Left kidney (tissue), 1 donor: ENCODE measurements at regions not wholly inside any gene's neighbourhood (a gene's known extent, or its start where the extent isn't known, plus 50 kb on each side); places are given as distances from the start of the nearest gene placed in this dataset.
"Not testable (repeated sequence)": the region's sequence is repeated elsewhere in the genome, so short reads cannot be mapped to it uniquely, and the experiment has no call there.

Experiments used
- DNase-seq: peaks from one replicate; pipeline ENCODE4 v3.0.0-alpha.2; 2013

DNA sequence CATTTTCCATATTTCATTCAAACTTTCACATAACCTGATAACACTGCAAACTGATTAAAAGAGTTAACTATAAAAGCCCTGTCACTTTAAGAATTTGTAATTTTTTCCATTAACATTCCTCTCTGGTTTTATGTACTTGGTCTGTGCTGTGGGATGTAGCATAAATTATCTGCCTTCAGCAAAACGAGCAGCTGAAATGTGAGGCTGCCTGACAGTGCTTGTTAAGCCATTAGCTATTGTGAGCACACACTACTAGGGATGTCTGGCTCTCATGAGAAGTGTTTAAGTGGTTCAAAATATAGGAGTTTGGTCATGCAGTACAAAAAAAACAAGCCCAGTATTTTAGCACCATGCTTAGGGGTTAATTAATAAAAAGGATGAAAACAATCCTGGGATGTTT is 63.0 kb downstream of the HOXA1 start:
- DNase-seq, result peak; percentile 60

DNA sequence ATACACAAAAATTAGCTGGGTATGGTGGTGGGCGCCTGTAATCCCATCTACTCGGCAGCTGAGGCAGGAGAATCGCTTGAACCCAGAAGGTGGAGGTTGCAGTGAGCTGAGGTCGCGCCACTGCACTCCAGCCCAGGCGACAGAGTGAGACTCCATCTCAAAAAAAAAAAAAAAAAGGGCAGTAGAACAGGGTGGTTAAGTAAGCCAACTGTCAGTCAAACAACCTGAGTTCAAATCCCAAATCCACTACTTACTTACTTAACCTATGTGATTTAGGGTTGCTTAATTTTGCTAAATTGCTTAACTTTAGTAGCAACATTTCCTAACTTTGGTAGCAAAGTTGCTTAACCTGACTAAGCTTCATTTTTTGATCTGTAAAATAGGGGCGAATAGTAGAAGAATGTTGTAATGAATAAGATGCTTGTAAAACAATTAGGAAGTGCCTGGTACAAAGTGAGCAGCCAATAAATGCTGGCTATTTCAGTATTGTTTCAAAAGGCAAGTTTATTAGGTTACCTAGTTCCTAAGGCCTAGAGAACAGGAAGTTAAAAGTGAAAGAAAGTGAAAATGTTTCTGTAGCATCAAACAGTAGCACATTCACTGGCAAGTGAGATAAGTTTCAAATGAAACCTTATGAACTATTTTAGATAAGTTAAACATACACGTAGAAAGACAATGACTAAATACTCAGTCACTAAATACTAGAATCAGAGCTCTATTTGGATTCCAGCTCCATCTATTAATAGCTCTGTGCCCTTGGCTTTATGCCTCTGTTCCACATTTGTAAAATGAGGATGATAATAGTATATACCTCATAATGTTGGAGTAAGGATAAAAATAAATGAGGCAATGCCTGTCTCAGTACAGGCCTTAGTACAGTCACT is 64.3 kb downstream of the HOXA1 start:
- no peak for DNase-seq

DNA sequence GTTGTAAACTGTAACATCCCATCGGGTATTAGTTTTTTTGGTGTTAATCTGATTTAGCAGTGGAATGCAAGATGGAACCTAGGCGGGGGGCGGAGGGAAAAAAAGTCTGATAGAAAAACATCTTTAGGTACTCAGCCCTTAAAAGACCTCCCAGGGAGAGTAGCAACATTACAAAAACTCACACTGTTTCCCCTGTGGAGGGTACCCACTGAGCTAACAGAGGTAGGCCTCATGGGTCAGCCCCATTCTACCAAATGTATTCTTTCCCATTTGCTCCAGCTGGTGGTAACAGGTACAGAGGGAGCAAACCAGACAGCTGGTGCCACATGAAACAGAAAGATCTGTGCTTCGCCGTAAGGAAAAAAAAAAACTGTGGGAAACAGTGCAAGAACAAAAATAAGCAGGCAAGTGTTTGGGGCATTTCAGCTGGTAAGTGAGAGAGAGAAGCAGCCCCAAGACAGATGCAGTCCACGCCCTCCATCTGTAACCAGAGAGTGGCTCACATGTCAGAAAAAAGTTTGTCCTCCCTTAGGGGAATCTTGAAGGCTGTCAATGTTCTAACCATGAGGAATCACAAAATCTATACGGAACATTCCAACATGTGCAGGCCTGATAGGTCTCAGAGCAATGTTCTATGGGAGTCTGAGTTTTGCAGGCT is 65.3 kb downstream of the HOXA1 start:
- DNase-seq, result no peak

DNA sequence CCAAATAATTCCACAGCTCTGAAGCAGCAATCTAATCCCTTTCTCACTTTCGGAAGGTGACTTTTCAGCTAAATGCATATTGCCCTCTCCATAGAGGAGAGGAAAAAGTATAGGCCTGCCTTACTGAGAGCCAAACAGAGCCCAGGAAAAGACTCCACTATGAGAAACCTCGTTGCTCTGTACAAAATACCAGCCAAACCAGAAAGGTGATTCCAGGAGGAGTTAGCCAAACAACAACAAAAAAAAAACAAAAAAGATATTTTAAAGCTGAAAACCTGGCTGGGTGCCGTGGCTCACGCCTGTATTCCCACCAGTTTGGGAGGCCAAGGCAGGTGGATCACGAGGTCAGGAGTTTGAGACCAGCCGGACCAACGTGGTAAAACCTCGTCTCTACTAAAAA is 70.5 kb downstream of the HOXA1 start:
- DNase-seq, result no peak

DNA sequence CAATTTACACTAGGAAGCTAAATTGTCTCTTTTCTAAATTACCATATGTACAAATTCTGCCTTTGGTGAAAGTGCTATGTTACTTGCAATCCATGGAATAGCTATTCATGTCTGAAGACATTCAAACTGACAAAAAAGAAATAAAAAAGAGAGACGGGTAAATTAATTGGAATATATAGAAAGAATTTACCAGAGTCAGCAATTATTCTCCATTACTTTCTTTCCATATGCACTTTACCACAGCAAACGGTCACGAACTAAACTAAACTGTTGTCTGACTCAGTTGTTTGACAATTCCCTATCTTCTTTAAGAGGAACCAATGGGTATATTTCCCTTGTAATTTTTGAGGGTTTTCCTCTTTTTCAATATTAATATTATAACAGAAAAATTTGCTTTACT is 85.7 kb downstream of the HOXA1 start:
- no peak for DNase-seq

DNA sequence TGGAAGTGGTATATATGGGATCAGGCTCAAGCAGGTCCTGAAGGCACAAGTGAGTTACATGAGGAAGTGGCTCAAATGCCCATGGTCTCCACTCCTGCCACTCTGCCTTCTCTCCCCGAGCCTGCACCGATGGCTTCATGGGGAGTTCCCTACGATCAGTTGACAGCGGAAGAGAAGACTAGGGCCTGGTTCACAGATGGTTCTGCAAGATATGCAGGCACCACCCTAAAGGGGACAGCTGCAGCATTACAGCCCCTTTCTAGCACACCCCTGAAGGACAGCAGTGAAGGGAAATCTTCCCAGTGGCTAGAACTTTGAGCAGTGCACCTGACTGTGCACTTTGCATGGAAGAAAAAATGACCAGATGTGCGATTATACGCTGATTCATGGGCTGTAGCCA is 95.3 kb downstream of the HOXA1 start:
- no peak for DNase-seq

DNA sequence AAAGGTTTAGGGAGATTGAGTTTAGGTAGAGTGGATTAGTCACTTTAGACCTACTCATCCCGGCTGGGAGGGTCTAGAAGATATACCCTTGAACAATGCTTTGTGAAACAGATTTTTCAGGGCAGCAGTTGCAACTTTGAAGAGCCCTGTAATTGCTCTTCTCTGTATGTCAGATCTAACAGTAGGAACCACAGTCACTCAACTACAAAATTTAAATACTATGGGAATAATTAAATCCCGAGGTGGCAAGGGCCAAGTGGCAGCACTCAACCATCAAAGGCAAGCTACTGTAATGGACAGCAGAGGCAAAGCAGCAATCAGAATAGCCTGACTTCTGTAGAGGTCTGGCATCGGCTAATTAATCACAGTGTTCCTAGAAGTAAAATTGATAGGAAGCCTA is 97.5 kb downstream of the HOXA1 start:
- DNase-seq, result not testable (repeated sequence)

DNA sequence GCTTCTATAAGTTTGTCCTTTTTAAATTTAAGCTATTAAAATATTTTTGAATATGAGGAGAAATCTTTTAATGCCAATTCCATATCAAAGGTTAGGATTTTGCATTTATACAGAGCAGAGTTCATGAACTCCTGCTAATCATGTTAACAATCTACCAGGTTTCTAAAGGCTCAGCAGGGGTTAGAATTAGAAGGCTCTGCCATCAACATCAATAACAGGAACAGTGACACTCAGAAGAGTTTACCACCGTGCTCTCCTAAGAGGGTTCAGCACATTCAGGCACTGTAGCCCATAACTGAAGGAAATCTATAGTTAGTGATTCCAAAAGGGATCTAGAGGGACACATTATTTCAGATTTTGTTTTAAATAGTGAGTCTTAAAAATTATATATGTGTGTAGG is 100.1 kb downstream of the HOXA1 start:
- DNase-seq, result no peak

DNA sequence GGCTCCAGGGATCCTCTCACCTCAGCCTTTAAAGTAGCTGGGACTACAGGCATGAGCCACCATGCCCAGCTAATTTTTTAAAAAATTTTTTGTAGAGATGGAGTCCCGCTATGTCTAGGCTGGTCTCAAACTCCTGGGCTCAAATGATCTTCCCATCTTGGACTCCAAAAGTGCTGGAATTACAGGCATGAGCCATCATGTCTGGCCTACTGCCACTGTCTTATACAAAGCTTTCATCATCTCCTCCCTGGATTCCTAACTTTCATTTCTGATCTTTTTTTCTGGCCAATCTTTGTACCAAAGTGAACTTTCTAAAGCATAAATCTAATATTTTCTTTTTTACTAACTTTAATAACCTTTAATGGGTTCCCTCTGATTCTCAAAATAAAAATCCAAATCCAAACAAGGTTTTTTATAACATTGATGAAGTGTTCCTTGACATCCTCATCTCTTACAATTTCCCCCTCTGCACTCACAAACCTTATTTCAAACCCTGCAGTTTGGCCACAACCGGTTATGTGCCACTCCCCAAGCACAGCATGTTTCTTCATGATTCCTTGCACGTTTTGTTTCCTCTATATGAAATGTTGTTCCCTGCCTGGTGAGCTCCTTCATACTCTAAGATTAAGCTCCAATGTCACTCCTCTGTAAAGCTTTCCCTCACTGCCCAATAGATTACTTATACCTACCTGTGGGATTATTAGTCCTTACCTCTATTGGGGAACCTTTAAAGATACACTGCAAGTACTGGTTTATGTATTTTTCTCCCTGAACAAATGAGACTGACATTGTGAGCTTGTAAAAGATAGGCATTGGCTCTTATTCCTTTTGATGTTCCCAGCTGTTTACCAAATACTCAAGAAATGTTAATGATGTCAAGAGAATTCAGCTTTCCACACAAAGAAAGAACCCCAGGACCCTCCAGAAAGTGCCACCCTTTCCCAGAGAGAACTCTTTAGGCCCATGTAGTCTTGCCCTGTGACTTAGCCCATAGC is 101.7 kb downstream of the HOXA1 start:
- no peak for DNase-seq

DNA sequence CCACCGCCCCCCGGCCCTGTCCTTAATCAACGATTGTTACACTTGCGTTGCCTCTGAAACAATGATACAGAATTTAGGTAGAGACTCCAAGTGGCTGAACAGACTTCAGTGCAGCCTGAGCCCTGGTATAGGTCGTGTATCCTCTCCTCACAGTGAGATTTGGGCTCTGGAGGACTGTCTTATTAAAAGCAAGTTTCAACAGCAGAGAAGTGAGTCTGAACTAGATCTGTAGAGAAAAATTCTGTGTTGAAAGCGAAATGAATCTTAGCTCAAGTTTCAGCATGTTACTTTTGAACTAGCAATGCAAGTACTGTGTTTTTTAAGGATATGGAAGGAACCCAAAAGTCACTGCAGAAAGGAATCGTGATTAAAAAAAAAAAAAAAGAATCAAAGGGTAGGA is 103.1 kb downstream of the HOXA1 start:
- DNase-seq, result no peak

DNA sequence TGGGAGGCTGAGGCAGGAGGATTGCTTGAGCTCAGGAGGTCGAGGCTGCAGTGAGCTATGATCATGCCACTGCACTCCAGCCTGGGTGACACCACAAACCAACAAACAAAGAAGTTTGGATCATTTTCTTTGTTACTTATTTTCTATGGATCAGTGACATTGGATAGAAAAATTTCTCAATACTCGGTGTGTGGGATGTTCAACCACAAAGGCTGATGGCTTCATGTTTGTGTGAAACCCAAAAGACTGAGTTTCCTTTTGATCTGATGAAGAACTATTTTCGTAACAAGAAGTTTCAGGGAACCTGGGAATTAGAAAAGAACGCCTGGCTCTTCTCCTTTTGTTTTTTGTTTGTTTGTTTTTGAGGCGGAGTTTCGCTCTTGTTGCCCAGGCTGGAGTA is 104.0 kb downstream of the HOXA1 start:
- DNase-seq, result no peak

DNA sequence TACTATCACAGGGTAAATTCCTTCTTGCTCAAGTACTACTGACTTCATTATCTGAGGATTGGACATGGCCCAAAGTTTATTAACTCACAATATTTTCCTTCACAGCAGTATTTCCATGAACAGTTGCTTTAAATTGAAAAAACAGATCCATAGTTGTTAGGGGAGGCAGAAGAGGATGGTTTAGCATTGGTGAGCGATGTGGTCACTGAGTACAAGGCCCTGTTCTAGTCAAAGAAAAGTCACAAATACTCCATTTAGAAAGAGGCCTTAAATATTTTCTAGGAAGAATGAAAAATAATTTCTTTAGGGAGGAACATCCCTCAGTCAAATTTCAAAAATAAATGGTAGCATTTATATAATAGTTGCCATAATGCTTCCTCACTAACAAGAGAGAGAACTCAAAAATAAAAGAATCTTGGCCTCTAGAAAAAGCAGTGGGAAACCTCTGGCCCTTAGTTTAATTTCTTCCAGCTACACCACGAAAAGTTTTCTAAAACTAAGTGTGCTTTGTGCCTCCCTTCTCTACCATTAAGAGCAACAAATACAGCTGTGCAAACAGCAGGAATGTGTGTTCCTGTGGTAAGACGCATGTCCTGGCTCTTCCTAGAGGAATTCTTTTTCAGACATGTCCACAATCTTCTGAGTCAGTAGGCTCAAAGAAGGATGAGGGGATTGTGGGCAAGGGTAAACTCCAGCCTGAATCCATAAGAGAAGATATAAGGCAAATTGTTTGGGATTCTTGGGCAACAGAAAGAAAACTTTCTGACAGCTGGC is 105.7 kb downstream of the HOXA1 start:
- DNase-seq, result no peak

DNA sequence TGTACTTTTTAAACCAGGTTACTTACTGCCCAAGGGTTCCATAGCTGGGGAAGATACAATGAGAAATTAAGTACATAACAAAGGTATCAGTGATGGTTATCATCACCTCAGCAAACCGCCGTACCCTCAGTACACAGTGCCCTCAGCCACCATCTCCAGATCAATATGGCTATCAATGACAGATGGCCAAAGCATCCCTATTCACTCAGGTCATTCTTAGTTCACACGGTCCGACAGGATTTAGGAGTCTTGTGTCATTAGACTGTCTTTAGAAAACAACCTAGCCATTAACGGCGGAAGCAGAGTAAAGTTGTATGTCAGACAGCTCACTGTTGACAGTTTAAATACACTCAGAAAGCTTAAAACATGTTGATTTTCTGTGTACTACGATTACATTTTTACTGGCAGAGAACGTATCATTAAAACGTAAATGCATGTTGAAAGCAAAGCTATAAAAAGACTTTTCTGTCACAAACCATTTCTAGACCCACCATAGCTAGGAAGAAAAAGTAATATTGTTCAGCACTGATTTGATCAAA is 106.9 kb downstream of the HOXA1 start:
- no peak for DNase-seq

DNA sequence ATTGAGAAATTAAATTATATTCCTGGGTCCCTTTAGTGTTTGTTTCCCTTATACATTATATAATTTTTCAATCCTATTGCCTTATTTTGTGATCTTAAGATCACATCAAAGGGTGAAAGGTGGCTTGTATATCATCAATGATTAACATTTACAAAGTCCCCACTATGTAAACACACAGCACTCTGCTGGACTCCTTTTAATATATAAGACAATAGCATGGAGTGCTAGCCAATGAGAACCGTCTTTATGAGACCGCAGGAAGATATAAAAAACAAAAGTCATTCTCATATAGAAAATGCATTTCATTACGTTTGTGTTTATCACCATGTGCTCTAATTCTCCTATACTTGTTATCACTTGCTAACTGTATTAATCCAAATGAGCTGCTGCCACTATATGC is 108.5 kb downstream of the HOXA1 start:
- DNase-seq, result no peak

DNA sequence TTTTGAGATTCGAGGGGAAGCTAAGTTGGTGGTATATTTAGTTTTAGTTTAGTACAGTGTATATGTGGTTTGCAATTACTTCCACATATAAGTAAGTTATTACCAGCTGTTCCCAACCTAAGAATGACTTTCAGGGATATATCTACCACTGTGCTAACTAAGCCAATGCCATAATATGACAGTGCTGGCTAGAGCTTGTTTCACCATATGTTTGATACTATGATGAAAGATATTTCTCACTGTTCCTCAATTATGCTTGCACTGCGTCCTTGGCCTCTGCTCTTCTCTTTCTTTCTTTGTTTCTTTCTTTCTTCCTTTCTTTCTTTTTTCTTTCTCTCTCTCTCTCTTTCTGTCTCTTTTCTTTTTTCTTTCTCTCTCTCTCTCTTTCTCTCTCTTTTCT is 113.8 kb upstream of the SKAP2 start:
- DNase-seq, result no peak

DNA sequence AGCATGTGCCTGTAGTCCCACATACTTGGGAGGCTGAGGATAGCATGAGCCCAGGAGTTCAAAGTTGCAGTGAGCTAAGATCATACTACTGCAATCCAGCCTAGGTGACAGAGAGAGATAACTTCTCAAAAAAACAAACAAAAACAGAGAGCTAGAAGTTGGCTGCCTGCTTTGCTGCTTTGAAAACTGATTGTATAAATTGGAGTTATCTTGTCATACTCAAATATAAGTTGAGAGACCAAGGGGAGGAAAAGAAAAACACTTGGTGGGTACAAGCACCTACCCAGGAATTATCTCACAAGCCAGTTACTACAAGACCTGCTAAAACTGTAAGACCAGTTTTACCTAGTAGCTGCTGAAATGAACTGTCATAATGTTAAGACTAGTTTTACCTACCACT is 112.5 kb upstream of the SKAP2 start:
- no peak for DNase-seq

DNA sequence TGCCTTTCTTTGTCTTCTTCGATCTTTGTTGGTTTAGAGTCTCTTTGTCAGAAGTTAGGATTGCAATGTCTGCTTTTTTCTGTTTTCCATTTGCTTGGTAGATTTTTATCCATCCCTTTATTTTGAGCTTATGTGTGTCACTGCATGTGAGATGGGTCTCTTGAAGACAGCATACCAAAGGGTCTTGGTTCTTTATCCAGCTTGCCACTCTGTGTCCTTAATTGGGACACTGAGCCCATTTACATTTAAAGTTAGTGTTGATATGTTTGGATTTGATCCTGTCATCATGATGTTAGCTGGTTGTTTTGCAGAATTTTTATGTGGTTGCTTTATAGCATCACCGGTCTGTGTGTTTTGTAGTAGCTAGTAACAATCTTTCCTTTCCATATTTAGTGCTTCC is 107.5 kb upstream of the SKAP2 start:
- DNase-seq, result not testable (repeated sequence)

DNA sequence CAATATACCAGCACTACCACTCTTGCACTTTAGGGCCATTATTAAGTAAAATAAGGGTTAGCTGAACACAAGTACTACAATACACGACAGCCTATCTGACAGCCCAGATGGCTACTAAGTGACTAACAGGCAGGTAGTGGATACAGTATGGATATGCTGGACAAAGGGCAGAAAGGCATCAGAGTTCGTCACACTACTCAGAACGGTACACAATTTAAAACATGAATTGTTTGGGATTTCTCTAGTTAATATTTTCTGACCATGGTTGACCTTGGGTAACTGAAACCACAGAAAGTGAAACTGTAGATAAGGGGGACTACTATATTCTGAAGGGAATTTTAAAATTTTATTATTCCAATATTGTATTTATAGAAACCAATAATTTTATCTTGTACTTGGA is 101.3 kb upstream of the SKAP2 start:
- no peak for DNase-seq

DNA sequence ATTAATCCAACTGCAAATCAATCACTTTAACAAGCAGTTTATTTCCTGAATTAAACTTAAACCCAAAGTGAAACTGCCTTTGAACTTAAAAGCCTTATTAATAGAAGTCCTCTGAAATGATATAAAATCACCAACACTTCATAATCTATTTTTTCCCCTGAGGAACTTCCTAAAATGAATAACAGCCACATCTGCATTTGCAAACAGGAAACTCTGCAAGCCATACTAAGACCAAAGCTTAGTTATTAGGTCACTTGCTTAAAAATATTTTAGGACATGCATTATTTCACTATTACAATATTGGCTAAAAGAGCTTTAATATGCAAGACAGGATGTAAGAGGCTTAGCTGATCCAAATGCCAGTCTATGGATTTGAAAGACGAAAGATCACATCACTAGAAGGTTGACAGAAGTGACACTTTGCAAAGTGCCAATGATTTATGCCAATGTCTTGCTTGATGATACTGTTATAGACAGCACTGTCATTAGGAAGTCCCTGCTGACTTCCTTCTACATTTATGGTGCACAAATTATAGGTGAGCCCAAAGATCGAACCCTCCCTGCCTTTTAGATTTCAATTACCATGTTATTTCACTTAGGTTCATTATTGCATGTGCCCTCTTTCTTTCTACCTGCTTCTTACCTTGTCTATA is 99.9 kb upstream of the SKAP2 start:
- DNase-seq, result no peak

DNA sequence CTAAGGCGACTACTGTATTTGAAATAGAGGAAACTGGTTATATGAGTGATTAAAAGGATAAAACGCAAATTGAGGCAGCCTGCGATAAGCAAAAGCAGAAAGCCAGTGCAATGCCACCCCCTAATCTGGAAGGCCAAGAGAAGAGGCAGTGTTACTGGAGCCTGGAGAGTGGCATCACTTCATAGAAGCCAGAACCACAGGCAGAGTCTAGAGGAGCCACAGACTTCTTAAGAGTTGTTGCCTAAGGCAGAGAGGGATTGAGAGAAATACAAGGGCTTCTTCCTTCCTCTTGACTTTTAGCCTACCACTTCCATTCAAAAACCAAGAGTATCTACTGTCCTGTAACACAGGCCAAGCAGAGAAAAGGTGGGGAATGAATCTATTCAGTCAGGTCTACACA is 94.9 kb upstream of the SKAP2 start:
- no peak for DNase-seq

DNA sequence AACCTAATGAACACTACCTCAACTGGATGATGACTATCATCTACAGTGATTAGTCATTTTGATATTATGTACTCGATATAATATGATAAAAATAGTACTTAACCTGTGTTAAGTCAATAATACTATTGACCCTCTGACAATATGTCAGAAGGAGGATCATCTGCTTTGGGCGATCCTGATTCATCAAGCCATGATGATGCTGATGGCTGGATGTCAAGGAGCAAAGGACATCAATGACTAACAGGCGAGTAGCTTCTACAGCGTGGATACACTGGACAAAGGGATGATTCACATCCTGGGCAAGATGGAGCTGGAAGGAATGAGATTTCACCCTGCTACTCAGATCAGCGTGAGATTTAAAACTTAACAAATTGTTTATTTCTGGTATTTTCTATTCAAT is 94.4 kb upstream of the SKAP2 start:
- no peak for DNase-seq
